HEK293 (cell line): ENCODE measurements at regions not wholly inside any gene's neighbourhood (a gene's known extent, or its start where the extent isn't known, plus 50 kb on each side); places are given as distances from the start of the nearest gene placed in this dataset.

Experiments
- CTCF ChIA-PET: fragments of 350-600 bp; formaldehyde crosslinking; extraction: SDS; loops from one replicate; lab custom pipeline; 2021; ENCODE audit warnings: antibody characterized with exemption; lab: Yijun Ruan, JAX
- POLR2A ChIA-PET: fragments of 300-600 bp; formaldehyde crosslinking; extraction: SDS; loops from one replicate; lab custom pipeline; 2020; ENCODE audit warnings: antibody characterized with exemption, inconsistent platforms; lab: Yijun Ruan, JAX
- H3K27ac ChIP-seq: fragments of 200-500 bp; sonication (Bioruptor generic); 2 replicates; pipeline ENCODE4 v1.5.1; 2014; ENCODE audit warnings: low read depth, low read length, control low read depth, inconsistent platforms; ENCODE audit errors: extremely low read depth
- H3K36me3 ChIP-seq, 2 experiments: fragments of 200-500 bp in 1 of 2; sonication (Bioruptor generic) in 1 of 2; 1 replicate in 1 of 2; 2 replicates in 1 of 2; pipeline ENCODE4 v1.5.1; 2014 to 2017; ENCODE audit warnings: inconsistent platforms in 2 of 2, low read length in 2 of 2; ENCODE audit not compliant: control insufficient read depth in 2 of 2, insufficient read depth in 1 of 2
- H3K4me1 ChIP-seq: fragments of 200-500 bp; sonication (Bioruptor generic); 2 replicates; pipeline ENCODE4 v1.5.1; 2014; ENCODE audit warnings: mild to moderate bottlenecking, low read length, inconsistent platforms; ENCODE audit not compliant: control insufficient read depth, insufficient read depth
- H3K4me3 ChIP-seq: 2 replicates; pipeline ENCODE4 v1.5.1; 2011; ENCODE audit warnings: low read depth, mild to moderate bottlenecking, control low read depth, low read length, moderate library complexity
- H3K9me3 ChIP-seq: fragments of 200-500 bp; sonication (Bioruptor generic); 2 replicates; pipeline ENCODE4 v1.5.1; 2014; ENCODE audit warnings: low read depth, low read length, inconsistent platforms; ENCODE audit not compliant: control insufficient read depth, insufficient read depth
- GLIS1 ChIP-seq: fragments of 450-650 bp; formaldehyde crosslinking; IDR thresholded peaks from 2 replicates; pipeline ENCODE4 v1.5.1; 2016; ENCODE audit warnings: missing biosample characterization, missing genetic modification characterization
- IKZF3 ChIP-seq: fragments of 450-650 bp; IDR thresholded peaks from 2 replicates; pipeline ENCODE4 v1.5.0; 2018; ENCODE audit warnings: missing biosample characterization, mild to moderate bottlenecking, missing genetic modification characterization, moderate library complexity
- KLF7 ChIP-seq: fragments of 450-650 bp; formaldehyde crosslinking; IDR thresholded peaks from 2 replicates; pipeline ENCODE4 v1.5.1; 2016; ENCODE audit warnings: missing biosample characterization, missing genetic modification characterization, borderline replicate concordance
- YY1 ChIP-seq: fragments of 450-650 bp; formaldehyde crosslinking; IDR thresholded peaks from 2 replicates; pipeline ENCODE4 v1.5.1; 2018; ENCODE audit warnings: missing biosample characterization, missing genetic modification characterization
- ZBTB17 ChIP-seq: fragments of 450-650 bp; formaldehyde crosslinking; IDR thresholded peaks from 2 replicates; pipeline ENCODE4 v1.5.1; 2016; ENCODE audit warnings: missing biosample characterization, missing genetic modification characterization
- ZBTB48 ChIP-seq: fragments of 450-650 bp; formaldehyde crosslinking; IDR thresholded peaks from 2 replicates; pipeline ENCODE4 v1.5.1; 2016; ENCODE audit warnings: missing biosample characterization, missing genetic modification characterization
- ZBTB7A ChIP-seq: fragments of 450-650 bp; formaldehyde crosslinking; IDR thresholded peaks from 2 replicates; pipeline ENCODE4 v1.5.1; 2016; ENCODE audit warnings: low read depth, missing biosample characterization, missing genetic modification characterization
- ZIC2 ChIP-seq: fragments of 450-650 bp; formaldehyde crosslinking; IDR thresholded peaks from 2 replicates; pipeline ENCODE4 v1.5.1; 2016; ENCODE audit warnings: missing biosample characterization, missing genetic modification characterization
- ZNF211 ChIP-seq: fragments of 450-650 bp; formaldehyde crosslinking; IDR thresholded peaks from 2 replicates; pipeline ENCODE4 v1.5.1; 2016; ENCODE audit warnings: low read depth, missing biosample characterization, missing genetic modification characterization
- ZNF248 ChIP-seq: fragments of 450-650 bp; formaldehyde crosslinking; IDR thresholded peaks from 2 replicates; pipeline ENCODE4 v1.5.1; 2017; ENCODE audit warnings: missing biosample characterization, missing genetic modification characterization
- ZNF335 ChIP-seq: fragments of 450-650 bp; formaldehyde crosslinking; conservative IDR thresholded peaks from 2 replicates; pipeline ENCODE4 v1.5.1; 2016; ENCODE audit warnings: missing biosample characterization, missing genetic modification characterization
- ZNF37A ChIP-seq: fragments of 450-650 bp; IDR thresholded peaks from 2 replicates; pipeline ENCODE4 v1.5.1; 2018; ENCODE audit warnings: missing biosample characterization, missing genetic modification characterization
- ZNF423 ChIP-seq: fragments of 450-650 bp; formaldehyde crosslinking; IDR thresholded peaks from 2 replicates; pipeline ENCODE4 v1.5.1; 2016; ENCODE audit warnings: missing biosample characterization, missing genetic modification characterization
- ZNF521 ChIP-seq: fragments of 450-650 bp; formaldehyde crosslinking; IDR thresholded peaks from 2 replicates; pipeline ENCODE4 v1.5.1; 2017; ENCODE audit warnings: missing biosample characterization, mild to moderate bottlenecking, missing genetic modification characterization
- ZNF555 ChIP-seq: fragments of 450-650 bp; formaldehyde crosslinking; conservative IDR thresholded peaks from 2 replicates; pipeline ENCODE4 v1.5.1; 2017; ENCODE audit warnings: missing biosample characterization, mild to moderate bottlenecking, missing genetic modification characterization, inconsistent platforms
- ZNF560 ChIP-seq: fragments of 450-650 bp; formaldehyde crosslinking; IDR thresholded peaks from 2 replicates; pipeline ENCODE4 v1.5.1; 2017; ENCODE audit warnings: missing biosample characterization, missing genetic modification characterization, borderline replicate concordance
- ZNF561 ChIP-seq: fragments of 450-650 bp; IDR thresholded peaks from 2 replicates; pipeline ENCODE4 v1.5.1; 2018; ENCODE audit warnings: missing biosample characterization, missing genetic modification characterization, borderline replicate concordance
- ZNF600 ChIP-seq: fragments of 450-650 bp; formaldehyde crosslinking; IDR thresholded peaks from 2 replicates; pipeline ENCODE4 v1.5.1; 2016; ENCODE audit warnings: missing biosample characterization, missing genetic modification characterization
- ZNF664 ChIP-seq: fragments of 450-650 bp; formaldehyde crosslinking; IDR thresholded peaks from 2 replicates; pipeline ENCODE4 v1.5.1; 2016; ENCODE audit warnings: missing biosample characterization, missing genetic modification characterization
- ZSCAN30 ChIP-seq: fragments of 450-650 bp; IDR thresholded peaks from 2 replicates; pipeline ENCODE4 v1.5.1; 2018; ENCODE audit warnings: missing biosample characterization, mild to moderate bottlenecking, missing genetic modification characterization, moderate library complexity
- TF ChIP-seq, protein P1 (sequence below): fragments of 450-650 bp; formaldehyde crosslinking; IDR thresholded peaks from 2 replicates; pipeline ENCODE4 v1.5.1; 2016; ENCODE audit warnings: missing biosample characterization, missing genetic modification characterization
- TF ChIP-seq, protein P2 (sequence below): fragments of 450-650 bp; formaldehyde crosslinking; IDR thresholded peaks from 2 replicates; pipeline ENCODE4 v1.5.1; 2017; ENCODE audit warnings: missing biosample characterization, missing genetic modification characterization
- TF ChIP-seq, protein P3 (sequence below): fragments of 450-650 bp; formaldehyde crosslinking; IDR thresholded peaks from 2 replicates; pipeline ENCODE4 v1.5.1; 2017; ENCODE audit warnings: missing biosample characterization, missing genetic modification characterization
- TF ChIP-seq, protein P4 (sequence below): fragments of 450-650 bp; formaldehyde crosslinking; IDR thresholded peaks from 2 replicates; pipeline ENCODE4 v1.5.1; 2016; ENCODE audit warnings: missing biosample characterization, missing genetic modification characterization
- TF ChIP-seq, protein P5 (sequence below): fragments of 450-650 bp; formaldehyde crosslinking; IDR thresholded peaks from 2 replicates; pipeline ENCODE4 v1.5.1; 2017; ENCODE audit warnings: missing biosample characterization, missing genetic modification characterization

DNA sequence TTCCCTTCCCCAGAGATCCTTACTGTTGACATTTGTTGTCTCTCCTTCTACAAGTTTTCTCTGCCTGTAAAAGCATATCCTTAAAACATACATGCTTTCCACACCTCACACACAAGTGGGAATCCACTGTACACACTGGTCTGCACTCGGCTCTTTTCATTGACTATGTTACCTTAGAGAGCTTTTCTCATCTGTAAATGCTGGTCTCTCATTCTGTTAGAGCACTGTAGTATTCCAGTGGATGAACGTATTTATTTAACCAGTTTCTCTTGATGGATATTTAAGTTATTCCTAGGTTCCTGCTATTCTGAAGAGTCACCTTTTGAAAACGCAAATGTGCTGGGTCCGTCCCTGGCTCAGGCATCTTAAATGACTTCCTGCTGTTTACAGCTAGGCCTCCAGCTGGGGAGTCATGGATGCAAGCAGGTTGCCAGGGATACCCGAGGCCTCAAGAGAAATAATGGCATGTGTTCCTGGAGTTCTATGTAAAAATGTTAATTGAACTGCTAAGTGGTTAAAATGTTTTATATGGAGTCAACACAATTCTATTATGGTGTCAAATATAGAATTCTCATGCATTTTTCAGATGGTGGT, 61.1 kb upstream of the TGM3 start:
- H3K4me1 ChIP-seq = no peaks in the 10 kb centered on the region
- H3K4me3 ChIP-seq = no peak overlapping the region
- no peaks in the 10 kb centered on the region for H3K9me3 ChIP-seq
- TF ChIP-seq, protein P1, sequence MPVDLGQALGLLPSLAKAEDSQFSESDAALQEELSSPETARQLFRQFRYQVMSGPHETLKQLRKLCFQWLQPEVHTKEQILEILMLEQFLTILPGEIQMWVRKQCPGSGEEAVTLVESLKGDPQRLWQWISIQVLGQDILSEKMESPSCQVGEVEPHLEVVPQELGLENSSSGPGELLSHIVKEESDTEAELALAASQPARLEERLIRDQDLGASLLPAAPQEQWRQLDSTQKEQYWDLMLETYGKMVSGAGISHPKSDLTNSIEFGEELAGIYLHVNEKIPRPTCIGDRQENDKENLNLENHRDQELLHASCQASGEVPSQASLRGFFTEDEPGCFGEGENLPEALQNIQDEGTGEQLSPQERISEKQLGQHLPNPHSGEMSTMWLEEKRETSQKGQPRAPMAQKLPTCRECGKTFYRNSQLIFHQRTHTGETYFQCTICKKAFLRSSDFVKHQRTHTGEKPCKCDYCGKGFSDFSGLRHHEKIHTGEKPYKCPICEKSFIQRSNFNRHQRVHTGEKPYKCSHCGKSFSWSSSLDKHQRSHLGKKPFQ = 0 out of 2 replicates have a peak, but pooled peaks have one; percentile 27
- TF ChIP-seq IKZF3 (tag by site-specific recombination) (peak; percentile 11; the same call in 1 of the 2 replicates), ZNF335 (0 out of 2 replicates have a peak, but pooled peaks have one; percentile 16), ZNF521 (tag by site-specific recombination) (no peak), GLIS1 (peak; percentile 35; the same call in 1 of the 2 replicates), ZNF211 (tag by site-specific recombination) (no peak), ZNF555 (tag by site-specific recombination) (no peak), ZNF600 (tag by site-specific recombination) (0 out of 2 replicates have a peak, but pooled peaks have one; percentile 28), ZSCAN30 (tag by site-specific recombination) (no peak), ZNF248 (tag by site-specific recombination) (no peak), ZNF561 (tag by site-specific recombination) (peak; percentile 76), ZNF37A (tag by site-specific recombination) (no peak), ZNF423 (tag by site-specific recombination) (0 out of 2 replicates have a peak, but pooled peaks have one; percentile 23), YY1 (tag by site-specific recombination) (no peak), ZIC2 (tag by site-specific recombination) (peak; percentile 80), ZNF664 (tag by site-specific recombination) (peak; percentile 49), ZBTB48 (no peak), ZBTB7A (no peak), ZNF560 (no peak), ZBTB17 (tag by site-specific recombination) (peak; percentile 77), KLF7 (no peak)
- TF ChIP-seq, protein P2, sequence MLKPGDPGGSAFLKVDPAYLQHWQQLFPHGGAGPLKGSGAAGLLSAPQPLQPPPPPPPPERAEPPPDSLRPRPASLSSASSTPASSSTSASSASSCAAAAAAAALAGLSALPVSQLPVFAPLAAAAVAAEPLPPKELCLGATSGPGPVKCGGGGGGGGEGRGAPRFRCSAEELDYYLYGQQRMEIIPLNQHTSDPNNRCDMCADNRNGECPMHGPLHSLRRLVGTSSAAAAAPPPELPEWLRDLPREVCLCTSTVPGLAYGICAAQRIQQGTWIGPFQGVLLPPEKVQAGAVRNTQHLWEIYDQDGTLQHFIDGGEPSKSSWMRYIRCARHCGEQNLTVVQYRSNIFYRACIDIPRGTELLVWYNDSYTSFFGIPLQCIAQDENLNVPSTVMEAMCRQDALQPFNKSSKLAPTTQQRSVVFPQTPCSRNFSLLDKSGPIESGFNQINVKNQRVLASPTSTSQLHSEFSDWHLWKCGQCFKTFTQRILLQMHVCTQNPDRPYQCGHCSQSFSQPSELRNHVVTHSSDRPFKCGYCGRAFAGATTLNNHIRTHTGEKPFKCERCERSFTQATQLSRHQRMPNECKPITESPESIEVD (tag by site-specific recombination) = peak; percentile 72
- TF ChIP-seq, protein P3, sequence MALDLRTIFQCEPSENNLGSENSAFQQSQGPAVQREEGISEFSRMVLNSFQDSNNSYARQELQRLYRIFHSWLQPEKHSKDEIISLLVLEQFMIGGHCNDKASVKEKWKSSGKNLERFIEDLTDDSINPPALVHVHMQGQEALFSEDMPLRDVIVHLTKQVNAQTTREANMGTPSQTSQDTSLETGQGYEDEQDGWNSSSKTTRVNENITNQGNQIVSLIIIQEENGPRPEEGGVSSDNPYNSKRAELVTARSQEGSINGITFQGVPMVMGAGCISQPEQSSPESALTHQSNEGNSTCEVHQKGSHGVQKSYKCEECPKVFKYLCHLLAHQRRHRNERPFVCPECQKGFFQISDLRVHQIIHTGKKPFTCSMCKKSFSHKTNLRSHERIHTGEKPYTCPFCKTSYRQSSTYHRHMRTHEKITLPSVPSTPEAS (tag by site-specific recombination) = no peak
- TF ChIP-seq, protein P4, sequence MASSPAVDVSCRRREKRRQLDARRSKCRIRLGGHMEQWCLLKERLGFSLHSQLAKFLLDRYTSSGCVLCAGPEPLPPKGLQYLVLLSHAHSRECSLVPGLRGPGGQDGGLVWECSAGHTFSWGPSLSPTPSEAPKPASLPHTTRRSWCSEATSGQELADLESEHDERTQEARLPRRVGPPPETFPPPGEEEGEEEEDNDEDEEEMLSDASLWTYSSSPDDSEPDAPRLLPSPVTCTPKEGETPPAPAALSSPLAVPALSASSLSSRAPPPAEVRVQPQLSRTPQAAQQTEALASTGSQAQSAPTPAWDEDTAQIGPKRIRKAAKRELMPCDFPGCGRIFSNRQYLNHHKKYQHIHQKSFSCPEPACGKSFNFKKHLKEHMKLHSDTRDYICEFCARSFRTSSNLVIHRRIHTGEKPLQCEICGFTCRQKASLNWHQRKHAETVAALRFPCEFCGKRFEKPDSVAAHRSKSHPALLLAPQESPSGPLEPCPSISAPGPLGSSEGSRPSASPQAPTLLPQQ (tag by site-specific recombination) = no peak
- TF ChIP-seq, protein P5, sequence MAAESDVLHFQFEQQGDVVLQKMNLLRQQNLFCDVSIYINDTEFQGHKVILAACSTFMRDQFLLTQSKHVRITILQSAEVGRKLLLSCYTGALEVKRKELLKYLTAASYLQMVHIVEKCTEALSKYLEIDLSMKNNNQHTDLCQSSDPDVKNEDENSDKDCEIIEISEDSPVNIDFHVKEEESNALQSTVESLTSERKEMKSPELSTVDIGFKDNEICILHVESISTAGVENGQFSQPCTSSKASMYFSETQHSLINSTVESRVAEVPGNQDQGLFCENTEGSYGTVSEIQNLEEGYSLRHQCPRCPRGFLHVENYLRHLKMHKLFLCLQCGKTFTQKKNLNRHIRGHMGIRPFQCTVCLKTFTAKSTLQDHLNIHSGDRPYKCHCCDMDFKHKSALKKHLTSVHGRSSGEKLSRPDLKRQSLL (tag by site-specific recombination) = peak; percentile 80
- ChIA-PET POLR2A (interaction anchor here (0.6 kb wide), 1 partner anchor 1459 kb away, joined by 3 read pairs; no protein-coding TSS in a partner anchor), CTCF (interaction anchor here (1.0 kb wide), 1 partner anchor 290 kb away, joined by 3 read pairs; no protein-coding TSS in a partner anchor)
- H3K27ac ChIP-seq = no peak overlapping the region
- H3K36me3 ChIP-seq = no peaks in the 10 kb centered on the region
